Peyer's patch (tissue), 4 donors: ENCODE measurements at regions not wholly inside any gene's neighbourhood (a gene's known extent, or its start where the extent isn't known, plus 50 kb on each side); places are given as distances from the start of the nearest gene placed in this dataset.

ENCODE experiments used
- DNase-seq, 3 donors: peaks; one replicate each; pipeline ENCODE4 v3.0.0-alpha.2; 2017 to 2019
- H3K27ac ChIP-seq, 4 donors: fragments of 200-600 bp; sonication (generic); one replicate each; pipeline ENCODE4 v1.5.1; 2016 to 2019
- H3K27me3 ChIP-seq, 2 donors: fragments of 200-600 bp; sonication (generic); one replicate each; pipeline ENCODE4 v1.5.1; 2019
- H3K36me3 ChIP-seq, 3 donors: fragments of 200-600 bp; sonication (generic); one replicate each; pipeline ENCODE4 v1.5.1; 2016 to 2019
- H3K4me1 ChIP-seq, 4 donors: fragments of 200-600 bp; sonication (generic); one replicate each; pipeline ENCODE4 v1.5.1; 2016 to 2019
- H3K4me3 ChIP-seq, 4 donors: fragments of 200-600 bp; sonication (generic); 1 replicate in 3 of 4; 2 replicates in 1 of 4; pipeline ENCODE4 v1.5.1; 2016 to 2019; ENCODE audit warnings: mild to moderate bottlenecking in 1 of 4
- H3K9me3 ChIP-seq, 4 donors: fragments of 200-600 bp; sonication (generic); one replicate each; pipeline ENCODE4 v1.5.1; 2016 to 2019; ENCODE audit warnings: mild to moderate bottlenecking in 1 of 4
- POLR2A ChIP-seq, 2 donors: fragments of 450-650 bp; IDR thresholded peaks; one replicate each; pipeline ENCODE4 v1.5.1; 2017; ENCODE audit warnings: antibody characterized with exemption in 2 of 2, mild to moderate bottlenecking in 2 of 2, moderate library complexity in 2 of 2
- TF ChIP-seq, protein P1 (sequence below), 6 experiments: fragments of 450-650 bp in 4 of 6; fragments of 200-600 bp in 2 of 6; sonication (generic) in 1 of 6; IDR thresholded peaks; one replicate each; pipeline ENCODE4 v1.5.1; 2017 to 2019; ENCODE audit warnings: antibody characterized with exemption in 6 of 6, mild to moderate bottlenecking in 3 of 6, moderate library complexity in 1 of 6

DNA sequence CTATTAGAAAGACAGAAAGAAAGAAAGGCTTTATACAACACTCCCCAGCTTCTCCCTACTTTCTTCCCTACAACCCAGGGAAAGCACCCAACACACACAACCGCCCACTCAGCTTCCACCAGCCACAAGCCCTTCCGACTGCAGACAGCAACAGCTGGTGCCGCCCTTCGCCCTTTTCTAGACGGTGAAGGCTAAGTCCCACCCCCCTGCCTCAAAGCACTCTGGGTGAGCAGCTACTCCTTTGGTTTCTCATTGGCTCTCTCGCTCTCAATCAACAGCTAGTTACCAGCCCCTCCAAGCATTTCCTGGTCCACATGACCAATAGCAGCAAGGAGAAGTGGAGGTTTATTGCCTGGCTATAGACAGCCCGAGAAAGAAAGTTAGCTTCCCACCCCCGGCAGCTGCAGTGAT is 230.1 kb upstream of the MOCS1 start:
- TF ChIP-seq POLR2A (IDR thresholded peaks at IDR 0.05), result no peak
- TF ChIP-seq, protein P1, sequence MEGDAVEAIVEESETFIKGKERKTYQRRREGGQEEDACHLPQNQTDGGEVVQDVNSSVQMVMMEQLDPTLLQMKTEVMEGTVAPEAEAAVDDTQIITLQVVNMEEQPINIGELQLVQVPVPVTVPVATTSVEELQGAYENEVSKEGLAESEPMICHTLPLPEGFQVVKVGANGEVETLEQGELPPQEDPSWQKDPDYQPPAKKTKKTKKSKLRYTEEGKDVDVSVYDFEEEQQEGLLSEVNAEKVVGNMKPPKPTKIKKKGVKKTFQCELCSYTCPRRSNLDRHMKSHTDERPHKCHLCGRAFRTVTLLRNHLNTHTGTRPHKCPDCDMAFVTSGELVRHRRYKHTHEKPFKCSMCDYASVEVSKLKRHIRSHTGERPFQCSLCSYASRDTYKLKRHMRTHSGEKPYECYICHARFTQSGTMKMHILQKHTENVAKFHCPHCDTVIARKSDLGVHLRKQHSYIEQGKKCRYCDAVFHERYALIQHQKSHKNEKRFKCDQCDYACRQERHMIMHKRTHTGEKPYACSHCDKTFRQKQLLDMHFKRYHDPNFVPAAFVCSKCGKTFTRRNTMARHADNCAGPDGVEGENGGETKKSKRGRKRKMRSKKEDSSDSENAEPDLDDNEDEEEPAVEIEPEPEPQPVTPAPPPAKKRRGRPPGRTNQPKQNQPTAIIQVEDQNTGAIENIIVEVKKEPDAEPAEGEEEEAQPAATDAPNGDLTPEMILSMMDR (IDR thresholded peaks at IDR 0.05), result no peak
- Histone ChIP-seq H3K27ac (no peak overlapping the region), H3K9me3 (no peaks in the 10 kb centered on the region), H3K4me1 (no peaks in the 10 kb centered on the region), H3K36me3 (no peaks in the 10 kb centered on the region), H3K27me3 (no peaks in the 10 kb centered on the region), H3K4me3 (no peak overlapping the region)
- no peak for DNase-seq

DNA sequence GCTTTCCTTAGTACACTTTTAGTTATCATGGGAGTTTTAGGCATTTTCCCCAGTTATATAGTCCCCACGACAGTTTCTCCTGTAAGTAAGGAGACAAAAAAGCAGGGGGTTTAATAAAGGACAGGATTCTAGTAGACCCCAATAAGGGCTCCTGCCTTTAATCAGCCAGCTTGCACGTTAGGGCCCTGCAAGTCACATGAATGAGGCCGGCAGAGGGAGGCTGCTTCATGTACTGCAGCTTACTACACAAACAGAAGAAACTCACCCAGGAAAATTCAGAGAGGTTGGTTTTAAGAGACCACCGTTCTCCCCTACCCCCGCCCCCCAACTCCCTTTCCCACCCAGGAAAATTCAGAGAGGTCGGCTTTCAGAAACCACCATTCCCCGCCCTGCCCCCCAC is 229.7 kb upstream of the MOCS1 start:
- Histone ChIP-seq H3K4me1 (no peaks in the 10 kb centered on the region), H3K9me3 (no peaks in the 10 kb centered on the region), H3K27me3 (no peaks in the 10 kb centered on the region), H3K36me3 (no peaks in the 10 kb centered on the region), H3K27ac (no peak overlapping the region), H3K4me3 (no peak overlapping the region)
- no peak for TF ChIP-seq POLR2A (IDR thresholded peaks at IDR 0.05)
- TF ChIP-seq, protein P1 (IDR thresholded peaks at IDR 0.05), result no peak
- DNase-seq, result no peak

DNA sequence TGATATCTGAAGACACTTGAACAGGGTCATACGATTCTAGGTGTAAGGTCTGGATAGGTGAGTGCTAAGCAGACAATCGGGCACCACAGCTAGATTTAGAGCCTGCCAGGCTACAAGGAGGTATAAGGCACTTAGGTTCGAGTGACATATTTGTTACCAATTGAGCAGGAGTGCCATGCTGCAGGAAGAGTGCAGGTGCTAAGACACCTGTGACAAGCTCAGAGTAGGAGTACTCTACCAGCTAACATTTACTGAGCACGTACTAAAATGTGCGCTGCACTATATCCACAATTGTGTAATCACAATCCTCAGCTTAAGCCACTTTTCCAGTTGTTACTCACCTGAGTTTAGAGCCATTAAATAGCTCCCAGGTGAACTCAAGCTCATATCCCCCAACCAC is 227.8 kb upstream of the MOCS1 start:
- Histone ChIP-seq H3K27me3 (no peaks in the 10 kb centered on the region), H3K4me3 (no peak overlapping the region), H3K4me1 (no peaks in the 10 kb centered on the region), H3K9me3 (no peaks in the 10 kb centered on the region), H3K27ac (no peak overlapping the region), H3K36me3 (no peaks in the 10 kb centered on the region)
- no peak for TF ChIP-seq POLR2A (IDR thresholded peaks at IDR 0.05)
- TF ChIP-seq, protein P1 (IDR thresholded peaks at IDR 0.05), result no peak
- DNase-seq, result no peak

DNA sequence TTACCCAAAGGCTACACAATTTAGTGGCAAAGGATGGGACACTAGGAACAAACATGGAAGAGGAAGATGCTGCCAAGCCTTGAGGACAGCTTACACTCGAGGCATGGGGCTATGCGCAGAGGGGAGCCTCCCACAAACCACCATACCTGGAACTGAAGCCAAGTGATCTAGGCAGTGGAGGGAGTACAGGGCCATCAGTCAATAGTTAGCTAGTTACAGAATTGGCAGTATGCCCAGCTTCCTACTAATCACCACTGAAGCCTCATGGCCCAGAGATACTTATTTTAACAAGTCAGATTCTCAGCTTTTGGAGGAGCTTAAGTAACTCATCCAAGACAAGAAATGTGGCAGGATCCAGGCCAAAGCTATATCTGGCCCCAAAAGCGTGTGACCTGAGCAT is 226.6 kb upstream of the MOCS1 start:
- Histone ChIP-seq H3K27ac (no peak overlapping the region), H3K36me3 (no peaks in the 10 kb centered on the region), H3K4me1 (no peaks in the 10 kb centered on the region), H3K9me3 (no peaks in the 10 kb centered on the region), H3K27me3 (no peaks in the 10 kb centered on the region), H3K4me3 (no peak overlapping the region)
- no peak for DNase-seq
- TF ChIP-seq, protein P1 (IDR thresholded peaks at IDR 0.05), result no peak
- no peak for TF ChIP-seq POLR2A (IDR thresholded peaks at IDR 0.05)

DNA sequence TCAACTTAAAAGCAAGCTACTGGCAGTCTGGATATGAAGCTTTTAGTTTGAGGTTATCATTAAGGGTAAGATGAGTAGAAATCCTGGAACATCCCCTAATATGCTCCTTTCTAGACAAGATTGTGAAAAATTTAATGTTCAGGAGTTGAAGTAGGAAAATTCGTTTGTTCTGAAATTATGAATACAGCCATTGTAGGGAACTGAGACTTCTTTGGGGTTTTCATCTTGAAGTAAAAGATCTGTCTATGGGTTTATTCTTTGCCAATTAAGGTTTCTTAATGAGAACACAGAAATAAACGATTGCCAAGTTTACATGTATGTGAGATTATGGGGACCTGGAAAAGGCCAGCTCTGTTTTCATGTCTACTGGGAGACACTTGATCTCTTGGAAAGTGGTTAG is 225.6 kb upstream of the MOCS1 start:
- H3K27ac ChIP-seq, result no peak overlapping the region
- no peaks in the 10 kb centered on the region for H3K36me3 ChIP-seq
- TF ChIP-seq, protein P1 (IDR thresholded peaks at IDR 0.05), result no peak
- no peak for TF ChIP-seq POLR2A (IDR thresholded peaks at IDR 0.05)
- H3K4me1 ChIP-seq, result no peaks in the 10 kb centered on the region
- no peaks in the 10 kb centered on the region for H3K27me3 ChIP-seq
- no peaks in the 10 kb centered on the region for H3K9me3 ChIP-seq
- no peak overlapping the region for H3K4me3 ChIP-seq
- no peak for DNase-seq
